ENCODE measurements at regions not wholly inside any gene's neighbourhood (a gene's known extent, or its start where the extent isn't known, plus 50 kb on each side); places are given as distances from the start of the nearest gene placed in this dataset.

DNA sequence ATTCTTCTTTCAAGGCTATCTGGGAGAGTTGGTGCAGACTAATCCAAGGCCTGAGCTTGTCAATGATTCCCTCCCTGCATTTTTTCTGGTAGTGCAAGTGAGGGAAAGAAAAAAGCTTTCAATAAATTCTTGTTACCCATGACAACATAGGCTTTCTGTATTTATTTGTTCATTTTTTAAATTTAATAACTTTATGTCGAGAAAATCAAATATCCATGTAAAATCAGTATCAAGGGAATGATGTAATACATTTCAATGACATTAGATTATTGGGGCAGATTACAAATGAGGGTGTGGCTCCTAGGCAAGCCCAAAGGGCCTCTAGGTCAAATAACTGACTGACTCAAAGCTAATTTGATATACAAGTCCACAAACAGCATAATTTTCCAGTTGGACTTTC is 104.0 kb downstream of the GJA1 start:
- 76% methylated on average over 1 of the region's 1 CpG for WGBS

DNA sequence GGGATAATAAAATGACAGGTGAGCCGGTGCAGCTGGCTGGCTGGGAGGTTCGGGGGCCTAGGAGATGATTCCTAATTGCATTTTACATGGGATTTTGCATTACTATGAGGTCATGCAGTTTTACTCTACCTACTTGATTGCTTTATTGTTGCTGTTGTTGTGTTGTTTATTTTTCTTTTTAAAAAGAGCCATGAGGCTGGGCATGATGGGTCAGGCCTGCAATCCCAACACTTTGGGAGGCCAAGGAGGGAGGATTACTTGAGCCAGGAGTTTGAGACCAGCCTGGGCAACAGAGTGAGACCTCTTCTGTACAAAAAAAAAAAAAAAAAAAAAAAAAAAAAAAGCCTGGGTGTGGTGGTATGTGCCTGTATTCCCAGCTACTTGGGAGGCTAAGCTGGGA is 104.8 kb downstream of the GJA1 start:
- Histone ChIP-seq H3K9ac (ENCODE audit: low read depth in 1 of 2, low read length in 2 of 2) (no peak overlapping the region), H3K27ac (ENCODE audit: low read depth in 1 of 2, low read length in 2 of 2) (no peak overlapping the region), H3K4me1 (ENCODE audit: control insufficient read depth in 4 of 4, insufficient read depth in 4 of 4, low read length in 3 of 4) (no peaks in the 10 kb centered on the region), H3K4me3 (ENCODE audit: low read depth in 1 of 3, low read length in 3 of 3) (no peak overlapping the region), H3K27me3 (ENCODE audit: control insufficient read depth in 4 of 4, insufficient read depth in 4 of 4, low read length in 3 of 4) (no peaks in the 10 kb centered on the region), H3K36me3 (ENCODE audit: control insufficient read depth in 4 of 4, insufficient read depth in 3 of 4, low read depth in 1 of 4, low read length in 3 of 4) (no peaks in the 10 kb centered on the region), H3K9me3 (ENCODE audit: control insufficient read depth in 4 of 4, low read length in 3 of 4) (no peaks in the 10 kb centered on the region)
- no peak for TF ChIP-seq HNF4A (conservative IDR thresholded peaks at IDR 0.05)
- TF ChIP-seq, protein P1, sequence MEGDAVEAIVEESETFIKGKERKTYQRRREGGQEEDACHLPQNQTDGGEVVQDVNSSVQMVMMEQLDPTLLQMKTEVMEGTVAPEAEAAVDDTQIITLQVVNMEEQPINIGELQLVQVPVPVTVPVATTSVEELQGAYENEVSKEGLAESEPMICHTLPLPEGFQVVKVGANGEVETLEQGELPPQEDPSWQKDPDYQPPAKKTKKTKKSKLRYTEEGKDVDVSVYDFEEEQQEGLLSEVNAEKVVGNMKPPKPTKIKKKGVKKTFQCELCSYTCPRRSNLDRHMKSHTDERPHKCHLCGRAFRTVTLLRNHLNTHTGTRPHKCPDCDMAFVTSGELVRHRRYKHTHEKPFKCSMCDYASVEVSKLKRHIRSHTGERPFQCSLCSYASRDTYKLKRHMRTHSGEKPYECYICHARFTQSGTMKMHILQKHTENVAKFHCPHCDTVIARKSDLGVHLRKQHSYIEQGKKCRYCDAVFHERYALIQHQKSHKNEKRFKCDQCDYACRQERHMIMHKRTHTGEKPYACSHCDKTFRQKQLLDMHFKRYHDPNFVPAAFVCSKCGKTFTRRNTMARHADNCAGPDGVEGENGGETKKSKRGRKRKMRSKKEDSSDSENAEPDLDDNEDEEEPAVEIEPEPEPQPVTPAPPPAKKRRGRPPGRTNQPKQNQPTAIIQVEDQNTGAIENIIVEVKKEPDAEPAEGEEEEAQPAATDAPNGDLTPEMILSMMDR (IDR thresholded peaks at IDR 0.05; ENCODE audit: low read depth, low read length, missing input control): no peak
- TF ChIP-seq JUND (IDR thresholded peaks at IDR 0.05): no peak
- no peak for TF ChIP-seq SP1 (IDR thresholded peaks at IDR 0.05)
- TF ChIP-seq, protein P2, sequence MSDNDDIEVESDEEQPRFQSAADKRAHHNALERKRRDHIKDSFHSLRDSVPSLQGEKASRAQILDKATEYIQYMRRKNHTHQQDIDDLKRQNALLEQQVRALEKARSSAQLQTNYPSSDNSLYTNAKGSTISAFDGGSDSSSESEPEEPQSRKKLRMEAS (IDR thresholded peaks at IDR 0.05): no peak
- TF ChIP-seq RAD21 (IDR thresholded peaks at IDR 0.05): no peak
- TF ChIP-seq EGR1 (IDR thresholded peaks at IDR 0.05; ENCODE audit: low read depth in 2 of 2): no peak
- no peak for TF ChIP-seq RXRA (IDR thresholded peaks at IDR 0.05)
- no peak for TF ChIP-seq HNF4G (IDR thresholded peaks at IDR 0.05)
- TF ChIP-seq, protein P3, sequence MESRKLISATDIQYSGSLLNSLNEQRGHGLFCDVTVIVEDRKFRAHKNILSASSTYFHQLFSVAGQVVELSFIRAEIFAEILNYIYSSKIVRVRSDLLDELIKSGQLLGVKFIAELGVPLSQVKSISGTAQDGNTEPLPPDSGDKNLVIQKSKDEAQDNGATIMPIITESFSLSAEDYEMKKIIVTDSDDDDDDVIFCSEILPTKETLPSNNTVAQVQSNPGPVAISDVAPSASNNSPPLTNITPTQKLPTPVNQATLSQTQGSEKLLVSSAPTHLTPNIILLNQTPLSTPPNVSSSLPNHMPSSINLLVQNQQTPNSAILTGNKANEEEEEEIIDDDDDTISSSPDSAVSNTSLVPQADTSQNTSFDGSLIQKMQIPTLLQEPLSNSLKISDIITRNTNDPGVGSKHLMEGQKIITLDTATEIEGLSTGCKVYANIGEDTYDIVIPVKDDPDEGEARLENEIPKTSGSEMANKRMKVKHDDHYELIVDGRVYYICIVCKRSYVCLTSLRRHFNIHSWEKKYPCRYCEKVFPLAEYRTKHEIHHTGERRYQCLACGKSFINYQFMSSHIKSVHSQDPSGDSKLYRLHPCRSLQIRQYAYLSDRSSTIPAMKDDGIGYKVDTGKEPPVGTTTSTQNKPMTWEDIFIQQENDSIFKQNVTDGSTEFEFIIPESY (IDR thresholded peaks at IDR 0.05): no peak
- no peak for TF ChIP-seq GABPA (IDR thresholded peaks at IDR 0.05 in 1 of 2, conservative IDR thresholded peaks at IDR 0.05 in 1 of 2)
- no peak for TF ChIP-seq TAF1 (conservative IDR thresholded peaks at IDR 0.05)
- no peak for TF ChIP-seq FOXA2 (IDR thresholded peaks at IDR 0.05)
- TF ChIP-seq, protein P4, sequence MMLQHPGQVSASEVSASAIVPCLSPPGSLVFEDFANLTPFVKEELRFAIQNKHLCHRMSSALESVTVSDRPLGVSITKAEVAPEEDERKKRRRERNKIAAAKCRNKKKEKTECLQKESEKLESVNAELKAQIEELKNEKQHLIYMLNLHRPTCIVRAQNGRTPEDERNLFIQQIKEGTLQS (IDR thresholded peaks at IDR 0.05): no peak
- WGBS: 64% methylated on average over 2 of the region's 2 CpGs
- no peak for DNase-seq (ENCODE audit: low spot score)

More for the DNA sequence above, 104.0 kb downstream of the GJA1 start:
- Histone ChIP-seq H3K27ac (ENCODE audit: low read depth in 1 of 2, low read length in 2 of 2) (no peak overlapping the region), H3K9me3 (ENCODE audit: control insufficient read depth in 4 of 4, low read length in 3 of 4) (peaks cover 0 to under 1% (median 0%) of the 10 kb centered on the region in 4 donors), H3K4me1 (ENCODE audit: control insufficient read depth in 4 of 4, insufficient read depth in 4 of 4, low read length in 3 of 4) (no peaks in the 10 kb centered on the region), H3K36me3 (ENCODE audit: control insufficient read depth in 4 of 4, insufficient read depth in 3 of 4, low read depth in 1 of 4, low read length in 3 of 4) (no peaks in the 10 kb centered on the region), H3K27me3 (ENCODE audit: control insufficient read depth in 4 of 4, insufficient read depth in 4 of 4, low read length in 3 of 4) (no peaks in the 10 kb centered on the region), H3K4me3 (ENCODE audit: low read depth in 1 of 3, low read length in 3 of 3) (no peak overlapping the region), H3K9ac (ENCODE audit: low read depth in 1 of 2, low read length in 2 of 2) (no peak overlapping the region)
- TF ChIP-seq, protein P1 (IDR thresholded peaks at IDR 0.05; ENCODE audit: low read depth, low read length, missing input control): no peak
- TF ChIP-seq RXRA (IDR thresholded peaks at IDR 0.05) (no peak), HNF4A (conservative IDR thresholded peaks at IDR 0.05) (no peak)
- TF ChIP-seq, protein P2 (IDR thresholded peaks at IDR 0.05): no peak
- no peak for DNase-seq (ENCODE audit: low spot score)

Data from liver (tissue), 8 donors.